ENCODE measurements at regions not wholly inside any gene's neighbourhood (a gene's known extent, or its start where the extent isn't known, plus 50 kb on each side); places are given as distances from the start of the nearest gene placed in this dataset.

- no peak for TF ChIP-seq CTCF (IDR thresholded peaks at IDR 0.05; ENCODE audit: control extremely low read depth, extremely low read depth, low read depth, missing control alignments)
- no peak for DNase-seq (ENCODE audit: extremely low spot score)
- ChIA-PET CTCF (no interaction called here), POLR2A (no interaction called here)
These were observed 358.0 kb upstream of the ZEB2 start for GRCh38 chr2:144877893-144878292.

- no peak for TF ChIP-seq CTCF (IDR thresholded peaks at IDR 0.05; ENCODE audit: control extremely low read depth, extremely low read depth, low read depth, missing control alignments)
- CTCF ChIA-PET = no interaction called here
- DNase-seq (ENCODE audit: extremely low spot score) = no peak
- POLR2A ChIA-PET = no interaction called here
These were observed 356.1 kb upstream of the ZEB2 start for GRCh38 chr2:144876013-144876412.

DNA sequence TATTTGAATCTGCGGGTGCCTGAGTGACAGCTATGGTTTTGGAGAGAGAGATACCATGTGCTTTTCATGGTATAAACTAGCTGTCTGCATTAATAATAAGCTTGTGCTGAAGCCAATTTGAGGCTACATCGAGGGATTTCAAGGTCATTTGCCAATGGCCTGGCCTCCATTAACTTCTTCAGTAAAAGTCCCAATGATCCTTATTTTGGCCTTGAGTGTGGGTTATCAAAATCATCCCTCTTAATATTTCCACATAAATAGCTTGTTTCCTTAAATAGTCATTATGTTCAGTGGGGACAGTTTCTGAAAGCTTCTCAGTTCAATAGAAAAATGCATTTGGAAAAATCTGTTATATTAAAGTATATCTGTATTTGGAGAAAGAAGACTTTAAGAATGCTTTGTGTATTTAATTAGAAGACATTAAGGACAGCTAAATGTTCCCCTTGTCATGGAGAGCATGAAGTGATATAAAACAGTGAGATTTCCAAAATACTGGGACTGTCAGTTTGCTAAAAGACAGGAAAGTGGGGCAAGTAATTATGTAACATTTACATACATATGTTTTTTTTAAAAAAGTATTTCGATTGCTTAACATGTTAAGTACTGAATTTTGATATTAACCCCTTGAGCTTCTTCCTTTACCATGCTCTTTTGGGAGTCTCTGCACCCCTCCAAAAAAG is 355.5 kb upstream of the ZEB2 start:
- DNase-seq (ENCODE audit: extremely low spot score) = no peak
- TF ChIP-seq CTCF (IDR thresholded peaks at IDR 0.05; ENCODE audit: control extremely low read depth, extremely low read depth, low read depth, missing control alignments) = no peak
- ChIA-PET CTCF (no interaction called here), POLR2A (no interaction called here)

- no peak for DNase-seq (ENCODE audit: extremely low spot score)
- TF ChIP-seq CTCF (IDR thresholded peaks at IDR 0.05; ENCODE audit: control extremely low read depth, extremely low read depth, low read depth, missing control alignments) = no peak
- ChIA-PET CTCF (no interaction called here), POLR2A (no interaction called here)
These were observed 345.8 kb upstream of the ZEB2 start for GRCh38 chr2:144865670-144866069.

- no peak for TF ChIP-seq CTCF (IDR thresholded peaks at IDR 0.05; ENCODE audit: control extremely low read depth, extremely low read depth, low read depth, missing control alignments)
- no peak for DNase-seq (ENCODE audit: extremely low spot score)
- ChIA-PET POLR2A (no interaction called here), CTCF (interaction anchor here (1.1 to 1.3 kb wide), 2 partner anchors 8 to 9 kb away, joined by 3 read pairs; no protein-coding TSS in a partner anchor)
These were observed 339.8 kb upstream of the ZEB2 start for GRCh38 chr2:144859716-144860115.

DNA sequence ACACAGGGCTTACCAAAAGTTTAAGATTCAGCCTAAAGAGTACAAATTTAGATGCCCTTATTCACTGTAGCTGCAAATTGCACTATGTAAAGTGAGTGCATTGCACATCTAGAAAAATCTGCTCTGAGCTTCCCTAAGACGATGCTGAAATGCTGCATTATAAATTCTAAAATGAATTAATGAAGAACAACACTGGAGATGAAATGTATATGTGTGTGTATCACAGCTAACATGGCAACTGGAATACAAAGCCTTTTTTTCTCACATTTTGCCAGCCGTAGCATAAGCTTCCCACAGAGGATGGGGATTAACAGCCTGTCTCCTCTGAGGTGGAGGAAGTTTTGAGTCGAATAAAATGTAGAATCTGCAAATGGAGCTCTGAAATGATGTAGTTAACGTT is 338.3 kb upstream of the ZEB2 start:
- CTCF ChIA-PET = no interaction called here
- POLR2A ChIA-PET = no interaction called here
- no peak for TF ChIP-seq CTCF (IDR thresholded peaks at IDR 0.05; ENCODE audit: control extremely low read depth, extremely low read depth, low read depth, missing control alignments)
- no peak for DNase-seq (ENCODE audit: extremely low spot score)
